Testis (tissue), 2 donors: ENCODE measurements at regions not wholly inside any gene's neighbourhood (a gene's known extent, or its start where the extent isn't known, plus 50 kb on each side); places are given as distances from the start of the nearest gene placed in this dataset.

Experiments
- POLR2A ChIP-seq: fragments of 450-650 bp; IDR thresholded peaks from one replicate; pipeline ENCODE4 v1.6.1; 2017; ENCODE audit warnings: antibody characterized with exemption, mild to moderate bottlenecking, moderate library complexity
- TF ChIP-seq, protein P1 (sequence below), 3 experiments: fragments of 450-650 bp in 2 of 3; fragments of 200-600 bp in 1 of 3; sonication (generic) in 1 of 3; IDR thresholded peaks; one replicate each; pipeline ENCODE4 v1.5.1; 2016 to 2019; ENCODE audit warnings: antibody characterized with exemption in 3 of 3, mild to moderate bottlenecking in 2 of 3, moderate library complexity in 1 of 3

DNA sequence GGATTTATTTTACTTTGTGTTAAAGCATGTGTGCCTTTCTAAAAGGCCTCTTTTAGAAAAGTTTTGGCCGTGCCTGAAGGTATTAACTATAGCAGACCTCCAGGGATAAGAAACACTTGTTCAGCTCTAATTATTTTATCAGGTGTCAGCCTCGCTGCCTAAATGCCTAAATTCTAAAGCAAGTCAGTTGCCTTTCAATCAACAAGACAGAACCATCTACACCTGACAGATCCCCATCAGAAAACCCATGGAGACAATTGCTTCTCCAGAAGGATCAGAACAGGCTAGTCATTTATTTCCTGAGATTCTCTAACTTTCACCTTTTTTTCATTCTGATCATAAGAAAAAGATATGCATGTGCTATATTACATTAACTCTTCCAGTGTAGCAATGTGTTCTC, 171.4 kb upstream of the GPC6 start:
- TF ChIP-seq, protein P1, sequence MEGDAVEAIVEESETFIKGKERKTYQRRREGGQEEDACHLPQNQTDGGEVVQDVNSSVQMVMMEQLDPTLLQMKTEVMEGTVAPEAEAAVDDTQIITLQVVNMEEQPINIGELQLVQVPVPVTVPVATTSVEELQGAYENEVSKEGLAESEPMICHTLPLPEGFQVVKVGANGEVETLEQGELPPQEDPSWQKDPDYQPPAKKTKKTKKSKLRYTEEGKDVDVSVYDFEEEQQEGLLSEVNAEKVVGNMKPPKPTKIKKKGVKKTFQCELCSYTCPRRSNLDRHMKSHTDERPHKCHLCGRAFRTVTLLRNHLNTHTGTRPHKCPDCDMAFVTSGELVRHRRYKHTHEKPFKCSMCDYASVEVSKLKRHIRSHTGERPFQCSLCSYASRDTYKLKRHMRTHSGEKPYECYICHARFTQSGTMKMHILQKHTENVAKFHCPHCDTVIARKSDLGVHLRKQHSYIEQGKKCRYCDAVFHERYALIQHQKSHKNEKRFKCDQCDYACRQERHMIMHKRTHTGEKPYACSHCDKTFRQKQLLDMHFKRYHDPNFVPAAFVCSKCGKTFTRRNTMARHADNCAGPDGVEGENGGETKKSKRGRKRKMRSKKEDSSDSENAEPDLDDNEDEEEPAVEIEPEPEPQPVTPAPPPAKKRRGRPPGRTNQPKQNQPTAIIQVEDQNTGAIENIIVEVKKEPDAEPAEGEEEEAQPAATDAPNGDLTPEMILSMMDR (IDR thresholded peaks at IDR 0.05), result no peak
- TF ChIP-seq POLR2A, result no peak
